Breast epithelium (tissue), 4 donors: ENCODE measurements at regions not wholly inside any gene's neighbourhood (a gene's known extent, or its start where the extent isn't known, plus 50 kb on each side); places are given as distances from the start of the nearest gene placed in this dataset.

ENCODE experiments used
- DNase-seq, 2 donors: peaks; one replicate each; pipeline ENCODE4 v3.0.0-alpha.2; 2019; ENCODE audit warnings: low spot score in 2 of 2
- H3K27ac ChIP-seq, 2 donors: fragments of 200-600 bp; sonication (generic) in 1 of 2; one replicate each; pipeline ENCODE4 v1.5.1; 2016 to 2019; ENCODE audit warnings: mild to moderate bottlenecking in 1 of 2
- H3K27me3 ChIP-seq, 2 donors: fragments of 200-600 bp; sonication (generic) in 1 of 2; one replicate each; pipeline versions ENCODE4 v1.5.1 to v1.6.0; 2017 to 2019; ENCODE audit warnings: control low read depth in 1 of 2, mild to moderate bottlenecking in 1 of 2
- H3K36me3 ChIP-seq: fragments of 200-600 bp; one replicate; pipeline ENCODE4 v1.5.1; 2019
- H3K4me1 ChIP-seq, 2 donors: fragments of 200-600 bp; sonication (generic); one replicate each; pipeline ENCODE4 v1.5.1; 2016 to 2019; ENCODE audit warnings: control low read depth in 1 of 2
- H3K4me3 ChIP-seq, 3 donors: fragments of 200-600 bp; sonication (generic); 1 replicate in 2 of 3; 2 replicates in 1 of 3; pipeline ENCODE4 v1.5.1; 2016 to 2019; ENCODE audit warnings: mild to moderate bottlenecking in 3 of 3, moderate library complexity in 2 of 3
- H3K9me3 ChIP-seq, 2 donors: fragments of 200-600 bp; sonication (generic) in 1 of 2; one replicate each; pipeline ENCODE4 v1.5.1; 2016 to 2019; ENCODE audit warnings: control low read depth in 1 of 2
- CTCF ChIP-seq, 3 donors: fragments of 450-650 bp; IDR thresholded peaks; one replicate each; pipeline ENCODE4 v1.5.1; 2016 to 2017; ENCODE audit warnings: antibody characterized with exemption in 3 of 3, mild to moderate bottlenecking in 3 of 3, moderate library complexity in 3 of 3
- POLR2A ChIP-seq: fragments of 450-650 bp; IDR thresholded peaks from one replicate; pipeline ENCODE4 v1.6.1; 2016; ENCODE audit warnings: antibody characterized with exemption, mild to moderate bottlenecking, moderate library complexity
- POLR2AphosphoS5 ChIP-seq, 3 donors: sonication (generic); formaldehyde crosslinking; IDR thresholded peaks; one replicate each; pipeline ENCODE4 v1.6.1; 2017; ENCODE audit warnings: antibody characterized with exemption in 3 of 3
- intact Hi-C: fragments of 100-400 bp; cut with DNase I; formaldehyde crosslinking; loops from one replicate; pipeline ENCODE4 v1.15.1; 2023; ENCODE audit warnings: low total_unique reads

- H3K4me3 ChIP-seq: no peak overlapping the region
- no peaks in the 10 kb centered on the region for H3K4me1 ChIP-seq
- no peaks in the 10 kb centered on the region for H3K36me3 ChIP-seq
- no peaks in the 10 kb centered on the region for H3K27me3 ChIP-seq
- peak overlapping the region in 1 of 2 donors; percentile 76 for H3K27ac ChIP-seq
- no peak for TF ChIP-seq CTCF (IDR thresholded peaks at IDR 0.05)
- no peak for TF ChIP-seq POLR2AphosphoS5 (IDR thresholded peaks at IDR 0.05)
- no peak for TF ChIP-seq POLR2A
- no peak for DNase-seq
- intact Hi-C loops: no loop called here
- no peaks in the 10 kb centered on the region for H3K9me3 ChIP-seq
Observed at GRCh38 chr7:46932306-46932675, 649.6 kb downstream of the TNS3 start.

GRCh38 chr7:46930366-46930765 lies 651.5 kb downstream of the TNS3 start:
- Histone ChIP-seq H3K27me3 (no peaks in the 10 kb centered on the region), H3K27ac (no peak overlapping the region), H3K36me3 (no peaks in the 10 kb centered on the region), H3K9me3 (no peaks in the 10 kb centered on the region), H3K4me3 (no peak overlapping the region), H3K4me1 (no peaks in the 10 kb centered on the region)
- TF ChIP-seq POLR2AphosphoS5 (IDR thresholded peaks at IDR 0.05) (no peak), POLR2A (no peak), CTCF (IDR thresholded peaks at IDR 0.05) (no peak)
- intact Hi-C loops: no loop called here
- no peak for DNase-seq

- no peaks in the 10 kb centered on the region for H3K27me3 ChIP-seq
- intact Hi-C loops: no loop called here
- no peak overlapping the region for H3K4me3 ChIP-seq
- TF ChIP-seq CTCF (IDR thresholded peaks at IDR 0.05) (no peak), POLR2AphosphoS5 (IDR thresholded peaks at IDR 0.05) (no peak), POLR2A (no peak)
- H3K36me3 ChIP-seq: no peaks in the 10 kb centered on the region
- no peaks in the 10 kb centered on the region for H3K9me3 ChIP-seq
- no peaks in the 10 kb centered on the region for H3K4me1 ChIP-seq
- no peak overlapping the region for H3K27ac ChIP-seq
- DNase-seq: no peak
Observed at GRCh38 chr7:46929359-46929758, 652.6 kb downstream of the TNS3 start.

GRCh38 chr7:46928719-46929118 lies 653.2 kb downstream of the TNS3 start:
- Histone ChIP-seq H3K36me3 (no peaks in the 10 kb centered on the region), H3K4me1 (no peaks in the 10 kb centered on the region), H3K4me3 (no peak overlapping the region), H3K27me3 (no peaks in the 10 kb centered on the region), H3K27ac (no peak overlapping the region), H3K9me3 (no peaks in the 10 kb centered on the region)
- DNase-seq: no peak
- intact Hi-C loops: no loop called here
- TF ChIP-seq POLR2AphosphoS5 (IDR thresholded peaks at IDR 0.05) (no peak), CTCF (IDR thresholded peaks at IDR 0.05) (no peak), POLR2A (no peak)

GRCh38 chr7:46927131-46927810 lies 654.6 kb downstream of the TNS3 start:
- Histone ChIP-seq H3K27me3 (no peaks in the 10 kb centered on the region), H3K4me3 (no peak overlapping the region), H3K4me1 (no peaks in the 10 kb centered on the region), H3K27ac (no peak overlapping the region), H3K9me3 (no peaks in the 10 kb centered on the region), H3K36me3 (no peaks in the 10 kb centered on the region)
- intact Hi-C loops: no loop called here
- no peak for DNase-seq
- TF ChIP-seq POLR2A (no peak), CTCF (IDR thresholded peaks at IDR 0.05) (no peak), POLR2AphosphoS5 (IDR thresholded peaks at IDR 0.05) (no peak)
